ENCODE measurements at regions not wholly inside any gene's neighbourhood (a gene's known extent, or its start where the extent isn't known, plus 50 kb on each side); places are given as distances from the start of the nearest gene placed in this dataset.

DNA sequence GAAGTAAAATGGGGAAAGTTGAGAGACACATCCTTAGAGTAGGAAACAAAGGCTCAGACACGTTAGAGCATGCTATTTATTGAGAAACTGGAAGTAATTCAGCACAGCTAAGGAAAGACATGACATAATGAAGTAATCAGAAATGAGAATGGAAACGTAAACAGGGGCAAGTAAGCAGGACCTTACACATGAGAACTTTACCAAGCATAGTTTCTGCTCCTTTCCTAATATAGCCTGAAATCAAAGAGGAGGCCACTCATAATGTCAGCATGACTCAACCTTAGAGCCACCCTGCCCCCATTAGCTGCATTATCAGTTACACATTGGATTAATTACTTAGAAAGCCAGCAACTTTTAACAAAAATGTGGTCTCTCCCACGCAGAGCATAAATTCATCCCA is 558.3 kb upstream of the GRIA3 start:
- no peaks in the 10 kb centered on the region for H3K4me1 ChIP-seq (ENCODE audit: control insufficient read depth in 4 of 4, insufficient read depth in 4 of 4, low read length in 3 of 4)
- 66% methylated on average over 3 of the region's 3 CpGs for whole genome bisulfite sequencing
- H3K36me3 ChIP-seq (ENCODE audit: control insufficient read depth in 4 of 4, insufficient read depth in 3 of 4, low read depth in 1 of 4, low read length in 3 of 4): no peaks in the 10 kb centered on the region
- DNase-seq (ENCODE audit: low spot score): no peak
- TF ChIP-seq, protein P1, sequence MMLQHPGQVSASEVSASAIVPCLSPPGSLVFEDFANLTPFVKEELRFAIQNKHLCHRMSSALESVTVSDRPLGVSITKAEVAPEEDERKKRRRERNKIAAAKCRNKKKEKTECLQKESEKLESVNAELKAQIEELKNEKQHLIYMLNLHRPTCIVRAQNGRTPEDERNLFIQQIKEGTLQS (IDR thresholded peaks at IDR 0.05): no peak
- TF ChIP-seq HNF4A (conservative IDR thresholded peaks at IDR 0.05): no peak
- TF ChIP-seq, protein P2, sequence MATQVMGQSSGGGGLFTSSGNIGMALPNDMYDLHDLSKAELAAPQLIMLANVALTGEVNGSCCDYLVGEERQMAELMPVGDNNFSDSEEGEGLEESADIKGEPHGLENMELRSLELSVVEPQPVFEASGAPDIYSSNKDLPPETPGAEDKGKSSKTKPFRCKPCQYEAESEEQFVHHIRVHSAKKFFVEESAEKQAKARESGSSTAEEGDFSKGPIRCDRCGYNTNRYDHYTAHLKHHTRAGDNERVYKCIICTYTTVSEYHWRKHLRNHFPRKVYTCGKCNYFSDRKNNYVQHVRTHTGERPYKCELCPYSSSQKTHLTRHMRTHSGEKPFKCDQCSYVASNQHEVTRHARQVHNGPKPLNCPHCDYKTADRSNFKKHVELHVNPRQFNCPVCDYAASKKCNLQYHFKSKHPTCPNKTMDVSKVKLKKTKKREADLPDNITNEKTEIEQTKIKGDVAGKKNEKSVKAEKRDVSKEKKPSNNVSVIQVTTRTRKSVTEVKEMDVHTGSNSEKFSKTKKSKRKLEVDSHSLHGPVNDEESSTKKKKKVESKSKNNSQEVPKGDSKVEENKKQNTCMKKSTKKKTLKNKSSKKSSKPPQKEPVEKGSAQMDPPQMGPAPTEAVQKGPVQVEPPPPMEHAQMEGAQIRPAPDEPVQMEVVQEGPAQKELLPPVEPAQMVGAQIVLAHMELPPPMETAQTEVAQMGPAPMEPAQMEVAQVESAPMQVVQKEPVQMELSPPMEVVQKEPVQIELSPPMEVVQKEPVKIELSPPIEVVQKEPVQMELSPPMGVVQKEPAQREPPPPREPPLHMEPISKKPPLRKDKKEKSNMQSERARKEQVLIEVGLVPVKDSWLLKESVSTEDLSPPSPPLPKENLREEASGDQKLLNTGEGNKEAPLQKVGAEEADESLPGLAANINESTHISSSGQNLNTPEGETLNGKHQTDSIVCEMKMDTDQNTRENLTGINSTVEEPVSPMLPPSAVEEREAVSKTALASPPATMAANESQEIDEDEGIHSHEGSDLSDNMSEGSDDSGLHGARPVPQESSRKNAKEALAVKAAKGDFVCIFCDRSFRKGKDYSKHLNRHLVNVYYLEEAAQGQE (IDR thresholded peaks at IDR 0.05): no peak
- no peak for TF ChIP-seq SP1 (IDR thresholded peaks at IDR 0.05)
- TF ChIP-seq TAF1 (conservative IDR thresholded peaks at IDR 0.05): no peak
- no peak for TF ChIP-seq RXRA (IDR thresholded peaks at IDR 0.05)
- no peak for TF ChIP-seq GABPA (IDR thresholded peaks at IDR 0.05 in 1 of 2, conservative IDR thresholded peaks at IDR 0.05 in 1 of 2)
- no peak for TF ChIP-seq YY1 (IDR thresholded peaks at IDR 0.05)
- TF ChIP-seq EGR1 (IDR thresholded peaks at IDR 0.05; ENCODE audit: low read depth in 2 of 2): no peak
- no peak for TF ChIP-seq HNF4G (IDR thresholded peaks at IDR 0.05)
- TF ChIP-seq, protein P3, sequence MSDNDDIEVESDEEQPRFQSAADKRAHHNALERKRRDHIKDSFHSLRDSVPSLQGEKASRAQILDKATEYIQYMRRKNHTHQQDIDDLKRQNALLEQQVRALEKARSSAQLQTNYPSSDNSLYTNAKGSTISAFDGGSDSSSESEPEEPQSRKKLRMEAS (IDR thresholded peaks at IDR 0.05): no peak
- TF ChIP-seq, protein P4, sequence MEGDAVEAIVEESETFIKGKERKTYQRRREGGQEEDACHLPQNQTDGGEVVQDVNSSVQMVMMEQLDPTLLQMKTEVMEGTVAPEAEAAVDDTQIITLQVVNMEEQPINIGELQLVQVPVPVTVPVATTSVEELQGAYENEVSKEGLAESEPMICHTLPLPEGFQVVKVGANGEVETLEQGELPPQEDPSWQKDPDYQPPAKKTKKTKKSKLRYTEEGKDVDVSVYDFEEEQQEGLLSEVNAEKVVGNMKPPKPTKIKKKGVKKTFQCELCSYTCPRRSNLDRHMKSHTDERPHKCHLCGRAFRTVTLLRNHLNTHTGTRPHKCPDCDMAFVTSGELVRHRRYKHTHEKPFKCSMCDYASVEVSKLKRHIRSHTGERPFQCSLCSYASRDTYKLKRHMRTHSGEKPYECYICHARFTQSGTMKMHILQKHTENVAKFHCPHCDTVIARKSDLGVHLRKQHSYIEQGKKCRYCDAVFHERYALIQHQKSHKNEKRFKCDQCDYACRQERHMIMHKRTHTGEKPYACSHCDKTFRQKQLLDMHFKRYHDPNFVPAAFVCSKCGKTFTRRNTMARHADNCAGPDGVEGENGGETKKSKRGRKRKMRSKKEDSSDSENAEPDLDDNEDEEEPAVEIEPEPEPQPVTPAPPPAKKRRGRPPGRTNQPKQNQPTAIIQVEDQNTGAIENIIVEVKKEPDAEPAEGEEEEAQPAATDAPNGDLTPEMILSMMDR (IDR thresholded peaks at IDR 0.05; ENCODE audit: low read depth, low read length, missing input control): no peak
- TF ChIP-seq, protein P5, sequence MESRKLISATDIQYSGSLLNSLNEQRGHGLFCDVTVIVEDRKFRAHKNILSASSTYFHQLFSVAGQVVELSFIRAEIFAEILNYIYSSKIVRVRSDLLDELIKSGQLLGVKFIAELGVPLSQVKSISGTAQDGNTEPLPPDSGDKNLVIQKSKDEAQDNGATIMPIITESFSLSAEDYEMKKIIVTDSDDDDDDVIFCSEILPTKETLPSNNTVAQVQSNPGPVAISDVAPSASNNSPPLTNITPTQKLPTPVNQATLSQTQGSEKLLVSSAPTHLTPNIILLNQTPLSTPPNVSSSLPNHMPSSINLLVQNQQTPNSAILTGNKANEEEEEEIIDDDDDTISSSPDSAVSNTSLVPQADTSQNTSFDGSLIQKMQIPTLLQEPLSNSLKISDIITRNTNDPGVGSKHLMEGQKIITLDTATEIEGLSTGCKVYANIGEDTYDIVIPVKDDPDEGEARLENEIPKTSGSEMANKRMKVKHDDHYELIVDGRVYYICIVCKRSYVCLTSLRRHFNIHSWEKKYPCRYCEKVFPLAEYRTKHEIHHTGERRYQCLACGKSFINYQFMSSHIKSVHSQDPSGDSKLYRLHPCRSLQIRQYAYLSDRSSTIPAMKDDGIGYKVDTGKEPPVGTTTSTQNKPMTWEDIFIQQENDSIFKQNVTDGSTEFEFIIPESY (IDR thresholded peaks at IDR 0.05): no peak
- TF ChIP-seq FOXA2 (IDR thresholded peaks at IDR 0.05): no peak
- TF ChIP-seq RAD21 (IDR thresholded peaks at IDR 0.05): no peak
- TF ChIP-seq JUND (IDR thresholded peaks at IDR 0.05): no peak
- no peak for TF ChIP-seq FOXA1 (IDR thresholded peaks at IDR 0.05)
- no peak for TF ChIP-seq NR2F2 (IDR thresholded peaks at IDR 0.05)
- no peaks in the 10 kb centered on the region for H3K27me3 ChIP-seq (ENCODE audit: control insufficient read depth in 4 of 4, insufficient read depth in 4 of 4, low read length in 3 of 4)
- H3K9ac ChIP-seq (ENCODE audit: low read depth in 1 of 2, low read length in 2 of 2): no peak overlapping the region
- no peak overlapping the region for H3K27ac ChIP-seq (ENCODE audit: low read depth in 1 of 2, low read length in 2 of 2)
- H3K4me3 ChIP-seq (ENCODE audit: low read depth in 1 of 3, low read length in 3 of 3): no peak overlapping the region
- H3K9me3 ChIP-seq (ENCODE audit: control insufficient read depth in 4 of 4, low read length in 3 of 4): no peaks in the 10 kb centered on the region
